ENCODE measurements at regions not wholly inside any gene's neighbourhood (a gene's known extent, or its start where the extent isn't known, plus 50 kb on each side); places are given as distances from the start of the nearest gene placed in this dataset.

DNA sequence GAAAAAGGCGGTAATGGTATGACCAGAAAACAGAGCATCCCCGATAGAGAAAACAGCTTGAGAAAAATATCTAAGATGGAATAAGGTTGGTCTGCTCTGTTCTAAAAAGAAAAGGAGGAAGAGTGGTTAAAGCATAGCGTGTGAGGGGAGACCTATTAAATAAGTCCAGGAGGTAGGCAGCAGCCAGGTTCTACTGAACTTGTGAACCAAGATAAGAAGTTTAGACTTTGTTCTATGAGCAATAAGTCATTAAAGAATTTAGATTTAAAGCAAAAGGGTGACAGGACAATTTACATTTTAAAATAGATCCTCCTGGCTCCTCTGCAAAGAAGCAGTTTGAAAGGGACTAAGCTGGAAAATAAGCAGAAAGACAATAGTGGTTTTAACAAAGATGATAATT lies 81.3 kb upstream of the COX7C start:
- TF ChIP-seq POLR2A (IDR thresholded peaks at IDR 0.05; ENCODE audit: low read depth, low read length) (no peak), MXI1 (IDR thresholded peaks at IDR 0.05; ENCODE audit: low read depth, low read length) (no peak), POLR2AphosphoS5 (IDR thresholded peaks at IDR 0.05; ENCODE audit: low read length) (no peak), YBX1 (IDR thresholded peaks at IDR 0.05) (no peak), EZH2 (IDR thresholded peaks at IDR 0.05; ENCODE audit: borderline replicate concordance, control insufficient read depth, low read depth, low read length) (no peak), REST (IDR thresholded peaks at IDR 0.05; ENCODE audit: low read depth, low read length) (no peak), ZBTB40 (IDR thresholded peaks at IDR 0.05; ENCODE audit: borderline replicate concordance) (no peak), TCF12 (IDR thresholded peaks at IDR 0.05; ENCODE audit: low read depth, low read length) (no peak), RAD21 (IDR thresholded peaks at IDR 0.05; ENCODE audit: insufficient read depth, low read depth, low read length) (no peak), SRF (IDR thresholded peaks at IDR 0.05; ENCODE audit: low read depth in 2 of 2, low read length in 2 of 2) (no peak)
- TF ChIP-seq, protein P1, sequence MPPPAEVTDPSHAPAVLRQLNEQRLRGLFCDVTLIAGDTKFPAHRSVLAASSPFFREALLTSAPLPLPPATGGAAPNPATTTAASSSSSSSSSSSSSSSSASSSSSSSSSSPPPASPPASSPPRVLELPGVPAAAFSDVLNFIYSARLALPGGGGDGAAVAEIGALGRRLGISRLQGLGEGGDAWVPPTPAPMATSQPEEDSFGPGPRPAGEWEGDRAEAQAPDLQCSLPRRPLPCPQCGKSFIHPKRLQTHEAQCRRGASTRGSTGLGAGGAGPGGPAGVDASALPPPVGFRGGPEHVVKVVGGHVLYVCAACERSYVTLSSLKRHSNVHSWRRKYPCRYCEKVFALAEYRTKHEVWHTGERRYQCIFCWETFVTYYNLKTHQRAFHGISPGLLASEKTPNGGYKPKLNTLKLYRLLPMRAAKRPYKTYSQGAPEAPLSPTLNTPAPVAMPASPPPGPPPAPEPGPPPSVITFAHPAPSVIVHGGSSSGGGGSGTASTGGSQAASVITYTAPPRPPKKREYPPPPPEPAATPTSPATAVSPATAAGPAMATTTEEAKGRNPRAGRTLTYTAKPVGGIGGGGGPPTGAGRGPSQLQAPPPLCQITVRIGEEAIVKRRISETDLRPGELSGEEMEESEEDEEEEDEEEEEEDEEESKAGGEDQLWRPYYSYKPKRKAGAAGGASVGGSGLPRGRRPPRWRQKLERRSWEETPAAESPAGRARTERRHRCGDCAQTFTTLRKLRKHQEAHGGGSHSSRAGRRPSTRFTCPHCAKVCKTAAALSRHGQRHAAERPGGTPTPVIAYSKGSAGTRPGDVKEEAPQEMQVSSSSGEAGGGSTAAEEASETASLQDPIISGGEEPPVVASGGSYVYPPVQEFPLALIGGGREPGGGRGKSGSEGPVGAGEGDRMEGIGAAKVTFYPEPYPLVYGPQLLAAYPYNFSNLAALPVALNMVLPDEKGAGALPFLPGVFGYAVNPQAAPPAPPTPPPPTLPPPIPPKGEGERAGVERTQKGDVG (CRISPR knock-in tag; IDR thresholded peaks at IDR 0.05): no peak
- TF ChIP-seq, protein P2, sequence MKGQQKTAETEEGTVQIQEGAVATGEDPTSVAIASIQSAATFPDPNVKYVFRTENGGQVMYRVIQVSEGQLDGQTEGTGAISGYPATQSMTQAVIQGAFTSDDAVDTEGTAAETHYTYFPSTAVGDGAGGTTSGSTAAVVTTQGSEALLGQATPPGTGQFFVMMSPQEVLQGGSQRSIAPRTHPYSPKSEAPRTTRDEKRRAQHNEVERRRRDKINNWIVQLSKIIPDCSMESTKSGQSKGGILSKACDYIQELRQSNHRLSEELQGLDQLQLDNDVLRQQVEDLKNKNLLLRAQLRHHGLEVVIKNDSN (IDR thresholded peaks at IDR 0.05; ENCODE audit: borderline replicate concordance, extremely low read length, insufficient read depth, low read depth, low read length): no peak
